Activated T-helper 1 cell treated with anti-CD3 and anti-CD28 coated beads, Interleukin-12 subunit alpha, Interleukin-12 subunit beta, Interleukin-2, Interleukin-4 antibody, amounts not matched to agents 30 ng/mL and 10 ng/mL and 1 ng/mL, durations not matched to agents 14 hours and 24 hours and 36 hours (primary cell): ENCODE measurements at regions not wholly inside any gene's neighbourhood (a gene's known extent, or its start where the extent isn't known, plus 50 kb on each side); places are given as distances from the start of the nearest gene placed in this dataset.

Experiments used
- DNase-seq: peaks from one replicate; pipeline ENCODE4 v3.0.0; 2021; ENCODE audit warnings: low spot score
- H3K27ac Mint-ChIP-seq: one replicate; pipeline ENCODE4 v1.8.0; 2021; ENCODE audit warnings: mild to moderate bottlenecking, mixed read lengths
- H3K27me3 Mint-ChIP-seq: one replicate; pipeline ENCODE4 v1.8.0; 2022; ENCODE audit warnings: mild to moderate bottlenecking, moderate library complexity, mixed read lengths; ENCODE audit not compliant: insufficient read depth
- H3K36me3 Mint-ChIP-seq: one replicate; pipeline ENCODE4 v1.8.0; 2021; ENCODE audit warnings: low read depth, mixed read lengths
- H3K4me1 Mint-ChIP-seq: one replicate; pipeline ENCODE4 v1.8.0; 2021; ENCODE audit warnings: low read depth, mixed read lengths
- H3K4me3 Mint-ChIP-seq: one replicate; pipeline ENCODE4 v1.8.0; 2021; ENCODE audit warnings: mild to moderate bottlenecking, moderate library complexity, mixed read lengths
- H3K9me3 Mint-ChIP-seq: one replicate; pipeline ENCODE4 v1.8.0; 2021; ENCODE audit warnings: mixed read lengths
- intact Hi-C: fragments of 100-400 bp; cut with micrococcal nuclease; formaldehyde crosslinking; loops from one replicate; pipeline ENCODE4 v1.15.1; 2024

DNA sequence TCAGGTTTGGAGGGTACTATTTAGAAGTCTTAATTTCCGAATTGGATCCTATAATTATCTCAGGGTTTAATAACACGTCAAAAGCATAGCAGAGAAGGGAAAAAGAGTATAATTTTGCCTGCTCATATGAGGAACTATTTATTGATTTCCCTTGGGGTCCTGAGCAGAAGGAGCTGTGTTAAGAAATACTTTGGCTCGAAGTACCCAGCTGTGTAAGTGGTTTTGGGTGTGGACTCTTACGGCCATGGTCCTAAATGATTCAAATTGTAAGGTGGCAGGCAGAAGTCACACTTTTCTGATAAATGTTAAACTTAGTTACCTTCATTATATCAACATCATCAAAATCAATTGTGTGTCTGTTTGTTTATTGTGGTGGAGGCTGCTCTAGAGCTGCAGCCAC is 190.4 kb downstream of the MTRR start:
- Mint-ChIP-seq H3K36me3 (no peaks in the 10 kb centered on the region), H3K4me1 (no peaks in the 10 kb centered on the region), H3K4me3 (no peak overlapping the region), H3K27ac (no peak overlapping the region), H3K9me3 (no peaks in the 10 kb centered on the region), H3K27me3 (no peaks in the 10 kb centered on the region)
- no peak for DNase-seq
- intact Hi-C loops, result no loop called here

DNA sequence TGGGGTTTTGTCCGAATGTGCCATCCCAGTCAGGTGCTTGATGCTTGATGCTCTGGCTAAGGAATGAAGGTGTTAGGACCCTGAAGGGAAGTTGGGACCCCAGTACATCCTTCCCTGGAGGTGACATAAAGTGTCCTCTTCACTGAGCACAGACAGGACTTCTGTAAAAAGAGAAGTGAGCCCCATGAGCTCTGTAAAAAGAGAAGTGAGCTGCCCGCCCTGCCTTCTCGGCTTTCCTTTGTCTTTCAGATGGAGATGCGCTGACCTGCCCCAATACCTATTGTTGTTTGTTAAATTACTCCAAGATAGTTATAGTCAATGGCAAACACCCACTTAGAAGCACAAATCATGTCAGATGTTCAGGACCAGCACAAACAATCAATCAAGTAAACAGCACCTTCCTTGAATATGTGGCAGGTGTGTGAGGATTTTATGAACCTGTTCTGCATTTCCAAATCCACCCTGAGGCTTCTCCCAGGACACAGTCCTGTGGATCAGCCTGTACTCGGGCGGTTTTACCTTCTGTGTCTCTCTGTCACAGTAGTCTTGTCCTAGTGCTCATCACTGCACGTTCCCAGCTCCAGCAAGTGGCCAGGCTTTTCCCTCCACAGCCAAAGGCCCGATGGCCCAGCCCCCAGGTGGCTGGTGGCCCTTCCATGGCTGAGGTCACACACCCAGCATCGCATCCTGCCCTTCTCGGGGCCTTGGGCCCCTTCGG is 191.4 kb downstream of the MTRR start:
- intact Hi-C loops, result no loop called here
- H3K27ac Mint-ChIP-seq, result no peak overlapping the region
- H3K36me3 Mint-ChIP-seq, result no peaks in the 10 kb centered on the region
- DNase-seq, result no peak
- no peaks in the 10 kb centered on the region for H3K27me3 Mint-ChIP-seq
- no peaks in the 10 kb centered on the region for H3K4me1 Mint-ChIP-seq
- H3K9me3 Mint-ChIP-seq, result no peaks in the 10 kb centered on the region
- H3K4me3 Mint-ChIP-seq, result no peak overlapping the region

GRCh38 chr5:8060953-8061429 is 192.0 kb downstream of the MTRR start:
- no peak overlapping the region for H3K27ac Mint-ChIP-seq
- no peaks in the 10 kb centered on the region for H3K9me3 Mint-ChIP-seq
- no peaks in the 10 kb centered on the region for H3K36me3 Mint-ChIP-seq
- no peaks in the 10 kb centered on the region for H3K4me1 Mint-ChIP-seq
- no peak for DNase-seq
- H3K4me3 Mint-ChIP-seq, result no peak overlapping the region
- H3K27me3 Mint-ChIP-seq, result no peaks in the 10 kb centered on the region
- intact Hi-C loops, result no loop called here

GRCh38 chr5:8062521-8062920 is 193.6 kb downstream of the MTRR start:
- DNase-seq, result no peak
- Mint-ChIP-seq H3K4me1 (no peaks in the 10 kb centered on the region), H3K9me3 (no peaks in the 10 kb centered on the region), H3K36me3 (no peaks in the 10 kb centered on the region), H3K27me3 (no peaks in the 10 kb centered on the region), H3K4me3 (no peak overlapping the region), H3K27ac (no peak overlapping the region)
- intact Hi-C loops, result no loop called here

- H3K9me3 Mint-ChIP-seq, result no peaks in the 10 kb centered on the region
- intact Hi-C loops, result no loop called here
- no peaks in the 10 kb centered on the region for H3K36me3 Mint-ChIP-seq
- H3K27ac Mint-ChIP-seq, result no peak overlapping the region
- no peak for DNase-seq
- H3K4me1 Mint-ChIP-seq, result no peaks in the 10 kb centered on the region
- no peak overlapping the region for H3K4me3 Mint-ChIP-seq
- no peaks in the 10 kb centered on the region for H3K27me3 Mint-ChIP-seq
These were observed 199.1 kb downstream of the MTRR start for GRCh38 chr5:8068078-8068477.

DNA sequence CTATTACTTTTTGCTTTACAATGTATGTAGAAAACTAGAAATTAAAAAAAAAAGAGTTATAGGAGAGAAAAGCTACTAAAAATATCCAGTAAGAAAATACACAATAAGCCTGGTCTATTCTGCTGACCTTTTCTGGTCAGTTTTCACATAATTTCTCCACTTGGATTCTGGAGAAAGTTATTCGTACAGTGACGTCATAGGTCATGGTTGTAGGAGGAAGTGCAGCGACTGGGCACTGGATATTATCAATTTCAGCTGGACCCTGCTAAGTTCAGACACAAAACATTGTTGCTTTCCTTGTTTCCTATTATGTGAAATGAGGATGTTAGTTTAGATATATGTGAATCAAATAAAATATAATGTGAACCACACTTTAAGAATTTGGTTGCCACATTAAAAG is 201.2 kb downstream of the MTRR start:
- Mint-ChIP-seq H3K36me3 (no peaks in the 10 kb centered on the region), H3K27ac (no peak overlapping the region), H3K9me3 (no peaks in the 10 kb centered on the region), H3K4me3 (no peak overlapping the region), H3K4me1 (no peaks in the 10 kb centered on the region), H3K27me3 (no peaks in the 10 kb centered on the region)
- no peak for DNase-seq
- intact Hi-C loops, result no loop called here

- H3K9me3 Mint-ChIP-seq, result no peaks in the 10 kb centered on the region
- DNase-seq, result no peak
- intact Hi-C loops, result no loop called here
- H3K4me1 Mint-ChIP-seq, result no peaks in the 10 kb centered on the region
- H3K36me3 Mint-ChIP-seq, result no peaks in the 10 kb centered on the region
- H3K27ac Mint-ChIP-seq, result no peak overlapping the region
- H3K27me3 Mint-ChIP-seq, result no peaks in the 10 kb centered on the region
- no peak overlapping the region for H3K4me3 Mint-ChIP-seq
These were observed 210.1 kb downstream of the MTRR start for GRCh38 chr5:8079056-8079455.

GRCh38 chr5:8081179-8081578 is 212.2 kb downstream of the MTRR start:
- H3K27ac Mint-ChIP-seq, result no peak overlapping the region
- no peaks in the 10 kb centered on the region for H3K9me3 Mint-ChIP-seq
- no peaks in the 10 kb centered on the region for H3K36me3 Mint-ChIP-seq
- H3K4me3 Mint-ChIP-seq, result no peak overlapping the region
- H3K4me1 Mint-ChIP-seq, result no peaks in the 10 kb centered on the region
- H3K27me3 Mint-ChIP-seq, result no peaks in the 10 kb centered on the region
- no peak for DNase-seq
- intact Hi-C loops, result no loop called here

DNA sequence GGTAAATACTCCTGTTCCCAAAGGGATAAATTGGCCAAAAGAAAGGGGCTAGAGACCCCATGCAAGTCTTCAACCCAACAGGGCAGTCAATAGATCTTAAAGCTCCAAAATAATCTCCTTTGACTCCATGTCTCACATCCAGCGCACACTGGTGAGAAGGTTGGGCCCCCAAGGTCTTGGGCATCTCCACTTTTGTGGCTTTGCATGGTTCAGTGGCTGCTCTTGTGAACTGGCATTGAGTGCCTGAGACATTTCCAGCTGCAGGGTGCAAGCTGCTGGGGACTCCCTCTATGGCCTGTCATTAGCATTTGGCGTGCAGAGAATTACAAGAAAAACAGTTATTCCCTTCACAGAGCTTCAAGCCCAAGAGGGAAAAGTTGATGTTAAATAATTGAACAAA is 224.7 kb downstream of the MTRR start:
- Mint-ChIP-seq H3K4me1 (no peaks in the 10 kb centered on the region), H3K36me3 (no peaks in the 10 kb centered on the region), H3K9me3 (peaks cover 11% of the 10 kb centered on the region), H3K4me3 (no peak overlapping the region), H3K27me3 (no peaks in the 10 kb centered on the region), H3K27ac (no peak overlapping the region)
- intact Hi-C loops, result no loop called here
- no peak for DNase-seq

DNA sequence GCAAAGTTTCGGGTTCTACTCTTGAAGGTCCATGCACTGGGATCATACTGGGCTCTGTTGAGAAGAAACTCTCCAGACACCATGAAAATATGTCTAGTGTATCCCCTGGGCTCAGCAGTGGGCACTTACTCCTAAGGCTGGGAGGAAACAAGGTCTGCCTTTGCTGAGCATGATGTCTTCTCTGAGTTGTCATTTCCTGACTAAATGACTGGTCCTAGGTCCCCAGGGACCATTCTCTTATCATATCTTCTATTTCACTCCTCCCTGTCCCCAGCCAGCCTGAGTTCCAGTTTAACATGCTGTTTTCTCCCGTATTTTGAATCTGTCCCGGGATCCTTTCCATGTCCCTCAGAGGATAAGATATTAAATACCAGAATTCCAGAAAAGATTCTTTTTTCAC is 225.4 kb downstream of the MTRR start:
- no peaks in the 10 kb centered on the region for H3K27me3 Mint-ChIP-seq
- no peaks in the 10 kb centered on the region for H3K36me3 Mint-ChIP-seq
- peaks cover 11% of the 10 kb centered on the region for H3K9me3 Mint-ChIP-seq
- H3K4me3 Mint-ChIP-seq, result no peak overlapping the region
- DNase-seq, result no peak
- intact Hi-C loops, result no loop called here
- H3K27ac Mint-ChIP-seq, result no peak overlapping the region
- H3K4me1 Mint-ChIP-seq, result no peaks in the 10 kb centered on the region

DNA sequence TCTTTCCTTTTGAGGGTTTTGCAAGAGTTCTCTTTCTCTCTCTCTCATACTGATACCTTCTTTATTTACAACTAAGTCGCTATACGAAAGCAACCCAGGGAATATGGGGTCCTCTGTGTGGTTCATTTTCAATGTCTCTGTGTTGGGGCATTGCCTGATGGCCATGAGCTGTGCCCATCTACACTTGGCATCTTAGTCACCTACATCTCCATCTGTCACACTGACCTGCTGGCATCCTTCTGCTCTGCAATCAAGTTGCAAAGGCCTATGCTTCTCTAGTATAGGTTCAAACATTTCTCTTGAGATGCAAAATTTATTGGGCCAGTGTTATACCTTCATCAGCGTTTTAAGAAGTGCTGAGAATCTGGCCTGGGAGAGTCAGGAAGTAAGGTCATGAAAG is 228.2 kb downstream of the MTRR start:
- H3K27me3 Mint-ChIP-seq, result no peaks in the 10 kb centered on the region
- H3K27ac Mint-ChIP-seq, result no peak overlapping the region
- peaks cover 3% of the 10 kb centered on the region for H3K9me3 Mint-ChIP-seq
- no peaks in the 10 kb centered on the region for H3K4me1 Mint-ChIP-seq
- no peaks in the 10 kb centered on the region for H3K36me3 Mint-ChIP-seq
- intact Hi-C loops, result no loop called here
- H3K4me3 Mint-ChIP-seq, result no peak overlapping the region
- no peak for DNase-seq

DNA sequence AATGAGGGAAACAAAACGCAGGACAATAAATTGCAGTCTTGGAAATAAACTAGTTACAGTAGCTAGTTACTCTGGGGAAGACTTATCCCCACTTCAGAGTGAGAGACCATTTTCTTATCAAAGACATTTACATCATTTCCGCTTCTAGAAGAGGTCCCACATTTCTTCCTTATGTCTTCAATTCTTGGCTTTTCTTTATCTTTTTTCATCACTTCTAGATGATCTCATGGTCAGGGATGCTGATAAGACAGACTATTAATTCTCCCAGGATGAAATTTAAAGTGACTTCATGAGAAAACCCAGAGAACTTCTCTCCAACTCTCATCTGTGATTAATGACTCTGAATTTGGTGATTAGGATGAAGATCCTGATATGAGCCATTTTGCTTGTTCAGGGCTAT is 229.1 kb downstream of the MTRR start:
- Mint-ChIP-seq H3K36me3 (no peaks in the 10 kb centered on the region), H3K4me1 (no peaks in the 10 kb centered on the region), H3K27me3 (no peaks in the 10 kb centered on the region), H3K27ac (no peak overlapping the region), H3K4me3 (no peak overlapping the region), H3K9me3 (peaks cover 3% of the 10 kb centered on the region)
- intact Hi-C loops, result no loop called here
- no peak for DNase-seq

GRCh38 chr5:8102714-8103113 is 233.8 kb downstream of the MTRR start:
- no peak for DNase-seq
- H3K4me3 Mint-ChIP-seq, result no peak overlapping the region
- no peaks in the 10 kb centered on the region for H3K36me3 Mint-ChIP-seq
- H3K27ac Mint-ChIP-seq, result no peak overlapping the region
- no peaks in the 10 kb centered on the region for H3K4me1 Mint-ChIP-seq
- H3K9me3 Mint-ChIP-seq, result no peaks in the 10 kb centered on the region
- intact Hi-C loops, result no loop called here
- no peaks in the 10 kb centered on the region for H3K27me3 Mint-ChIP-seq
